Ishikawa (cell line): ENCODE measurements at regions not wholly inside any gene's neighbourhood (a gene's known extent, or its start where the extent isn't known, plus 50 kb on each side); places are given as distances from the start of the nearest gene placed in this dataset.

Source experiments
- CEBPB ChIP-seq: IDR thresholded peaks from 2 replicates; pipeline ENCODE4 v1.6.1; 2012
- CREB1 ChIP-seq: IDR thresholded peaks from 2 replicates; pipeline ENCODE4 v1.6.1; 2012; ENCODE audit warnings: low read depth
- EGR1 ChIP-seq: IDR thresholded peaks from 2 replicates; pipeline ENCODE4 v1.6.1; 2012
- EP300 ChIP-seq: IDR thresholded peaks from 2 replicates; pipeline ENCODE4 v1.6.1; 2012; ENCODE audit warnings: borderline replicate concordance
- FOXM1 ChIP-seq: IDR thresholded peaks from 2 replicates; pipeline ENCODE4 v1.6.1; 2012; ENCODE audit warnings: low read depth, borderline replicate concordance
- MAX ChIP-seq: IDR thresholded peaks from 2 replicates; pipeline ENCODE4 v1.6.1; 2012
- NFIC ChIP-seq: IDR thresholded peaks from 2 replicates; pipeline ENCODE4 v1.6.1; 2012
- RAD21 ChIP-seq: IDR thresholded peaks from 2 replicates; pipeline ENCODE4 v1.6.1; 2012; ENCODE audit warnings: low read depth
- REST ChIP-seq: IDR thresholded peaks from 2 replicates; pipeline ENCODE4 v1.6.1; 2012; ENCODE audit warnings: low read depth, mild to moderate bottlenecking
- TAF1 ChIP-seq: IDR thresholded peaks from 2 replicates; pipeline ENCODE4 v1.6.1; 2012; ENCODE audit warnings: low read depth, mild to moderate bottlenecking
- TCF12 ChIP-seq: IDR thresholded peaks from 2 replicates; pipeline ENCODE4 v1.6.1; 2012; ENCODE audit warnings: low read depth
- USF1 ChIP-seq: IDR thresholded peaks from 2 replicates; pipeline ENCODE4 v1.6.1; 2012
- YY1 ChIP-seq: IDR thresholded peaks from 2 replicates; pipeline ENCODE4 v1.6.1; 2012; ENCODE audit warnings: low read depth
- ZBTB7A ChIP-seq: IDR thresholded peaks from 2 replicates; pipeline ENCODE4 v1.6.1; 2012; ENCODE audit warnings: low read depth

GRCh38 chr16:80029761-80030481 is 429.4 kb upstream of the MAF start:
- TF ChIP-seq MAX (no peak), REST (no peak), EP300 (no peak), TAF1 (no peak), CEBPB (no peak), NFIC (no peak), EGR1 (no peak), CREB1 (no peak), TCF12 (no peak), FOXM1 (no peak), RAD21 (no peak), YY1 (no peak), USF1 (no peak), ZBTB7A (no peak)
